Neural cell (in vitro differentiated cells): ENCODE measurements at regions not wholly inside any gene's neighbourhood (a gene's known extent, or its start where the extent isn't known, plus 50 kb on each side); places are given as distances from the start of the nearest gene placed in this dataset.

Experiments used
- H2AFZ ChIP-seq: fragments of 200-600, 300-800 bp; sonication (generic), shearing (Covaris generic); 2 replicates; pipeline ENCODE4 v1.6.0; 2014; ENCODE audit warnings: low read depth, mild to moderate bottlenecking, antibody characterized with exemption, low read length, moderate library complexity
- H3F3A ChIP-seq: fragments of 200-600 bp; shearing (Covaris generic); 2 replicates; pipeline ENCODE4 v1.6.1; 2016; ENCODE audit warnings: mild to moderate bottlenecking, moderate library complexity, mixed read lengths, antibody characterized with exemption, low read length; ENCODE audit not compliant: insufficient read depth, poor library complexity, severe bottlenecking
- H3K27ac ChIP-seq: fragments of 200-600, 300-800 bp; sonication (generic), shearing (Covaris generic); 2 replicates; pipeline ENCODE4 v1.5.1; 2014; ENCODE audit warnings: mild to moderate bottlenecking, low read length, moderate library complexity
- H3K27me3 ChIP-seq: fragments of 300-800, 200-600 bp; sonication (generic), shearing (Covaris generic); 2 replicates; pipeline ENCODE4 v1.6.0; 2014; ENCODE audit warnings: mild to moderate bottlenecking, low read depth, low read length, moderate library complexity; ENCODE audit not compliant: insufficient read depth
- H3K36me3 ChIP-seq: fragments of 300-800, 200-600 bp; sonication (generic), shearing (Covaris generic); 2 replicates; pipeline ENCODE4 v1.5.1; 2014; ENCODE audit warnings: mild to moderate bottlenecking, antibody characterized with exemption, low read length, moderate library complexity; ENCODE audit not compliant: insufficient read depth
- H3K4me2 ChIP-seq: fragments of 300-800, 200-600 bp; sonication (generic), shearing (Covaris generic); 2 replicates; pipeline ENCODE4 v1.6.0; 2014; ENCODE audit warnings: mild to moderate bottlenecking, low read length
- H3K4me3 ChIP-seq: fragments of 300-800, 200-600 bp; sonication (generic), shearing (Covaris generic); 2 replicates; pipeline ENCODE4 v1.5.1; 2014; ENCODE audit warnings: mild to moderate bottlenecking, low read length, moderate library complexity
- H3K79me2 ChIP-seq: fragments of 200-600 bp; shearing (Covaris generic); replicated peaks from 2 replicates; pipeline ENCODE4 v1.6.0; 2014; ENCODE audit warnings: mild to moderate bottlenecking, low read length, moderate library complexity; ENCODE audit not compliant: insufficient read depth
- H3K9ac ChIP-seq: fragments of 300-800, 200-600 bp; sonication (generic), shearing (Covaris generic); 2 replicates; pipeline ENCODE4 v1.6.1; 2016; ENCODE audit warnings: mild to moderate bottlenecking, low read length, mixed read lengths
- H3K9me2 ChIP-seq: fragments of 200-600 bp; shearing (Covaris generic); 2 replicates; pipeline ENCODE4 v1.6.1; 2016; ENCODE audit warnings: mild to moderate bottlenecking, low read length, mixed read lengths; ENCODE audit not compliant: insufficient read depth
- H3K9me3 ChIP-seq: fragments of 200-600, 300-800 bp; sonication (generic), shearing (Covaris generic); 2 replicates; pipeline ENCODE4 v1.6.1; 2016; ENCODE audit warnings: mild to moderate bottlenecking, mixed run types, low read length, moderate library complexity, mixed read lengths
- H4K20me1 ChIP-seq: fragments of 200-600 bp; shearing (Covaris generic); 2 replicates; pipeline ENCODE4 v1.6.1; 2016; ENCODE audit warnings: mild to moderate bottlenecking, mixed run types; ENCODE audit not compliant: insufficient read depth
- CTCF ChIP-seq: fragments of 450-650 bp; IDR thresholded peaks from 2 replicates; pipeline ENCODE4 v1.5.1; 2014; ENCODE audit warnings: antibody characterized with exemption, mild to moderate bottlenecking, moderate library complexity; ENCODE audit not compliant: poor library complexity, severe bottlenecking
- EP300 ChIP-seq: fragments of 450-650 bp; conservative IDR thresholded peaks from 2 replicates; pipeline ENCODE4 v1.6.1; 2014; ENCODE audit warnings: antibody characterized with exemption, mild to moderate bottlenecking, moderate library complexity; ENCODE audit not compliant: poor library complexity, severe bottlenecking
- EZH2 ChIP-seq: fragments of 200-600, 300-800 bp; shearing (Covaris generic), sonication (generic); IDR thresholded peaks from 2 replicates; pipeline ENCODE4 v1.6.1; 2014; ENCODE audit warnings: antibody characterized with exemption, low read length, borderline replicate concordance, mild to moderate bottlenecking; ENCODE audit not compliant: insufficient read depth, poor library complexity, severe bottlenecking
- MXI1 ChIP-seq: fragments of 450-650 bp; conservative IDR thresholded peaks from 2 replicates; pipeline ENCODE4 v1.6.1; 2014; ENCODE audit warnings: antibody characterized with exemption, mild to moderate bottlenecking; ENCODE audit not compliant: poor library complexity, severe bottlenecking
- POLR2AphosphoS5 ChIP-seq: IDR thresholded peaks from 2 replicates; pipeline ENCODE4 v1.6.1; 2012
- RAD21 ChIP-seq: fragments of 450-650 bp; conservative IDR thresholded peaks from 2 replicates; pipeline ENCODE4 v1.6.1; 2014; ENCODE audit warnings: antibody characterized with exemption, mild to moderate bottlenecking, moderate library complexity
- REST ChIP-seq: IDR thresholded peaks from 2 replicates; pipeline ENCODE4 v1.6.1; 2012; ENCODE audit warnings: borderline replicate concordance
- SMC3 ChIP-seq: fragments of 450-650 bp; conservative IDR thresholded peaks from 2 replicates; pipeline ENCODE4 v1.6.1; 2014; ENCODE audit warnings: antibody characterized with exemption, mild to moderate bottlenecking, moderate library complexity; ENCODE audit not compliant: poor library complexity
- TAF1 ChIP-seq: IDR thresholded peaks from 2 replicates; pipeline ENCODE4 v1.6.1; 2012; ENCODE audit warnings: low read depth

DNA sequence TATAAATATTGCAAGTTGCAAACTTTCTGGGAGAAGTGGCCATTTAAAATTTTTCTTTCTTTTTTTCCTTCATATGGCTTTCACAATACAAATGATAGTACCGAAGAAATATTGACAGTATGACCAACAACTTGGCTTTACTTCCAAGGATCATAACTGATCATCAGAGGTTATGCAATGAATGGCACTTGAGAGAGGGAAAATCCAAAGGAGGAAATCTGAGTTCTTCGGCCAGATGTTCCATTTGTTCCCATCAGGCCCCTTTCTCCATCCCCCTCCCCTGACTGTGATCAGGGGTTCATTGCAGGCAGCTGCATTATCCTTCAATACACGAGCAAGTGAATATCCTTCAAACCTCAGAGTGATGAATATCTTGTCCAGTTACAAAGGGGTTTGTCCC lies 130.0 kb upstream of the UST start:
- Histone ChIP-seq H3K27ac (no peak overlapping the region), H3K27me3 (no peaks in the 10 kb centered on the region), H2AFZ (no peak overlapping the region), H3K9me3 (no peaks in the 10 kb centered on the region), H4K20me1 (no peaks in the 10 kb centered on the region), H3K9me2 (no peaks in the 10 kb centered on the region), H3K36me3 (no peaks in the 10 kb centered on the region), H3K4me3 (no peak overlapping the region), H3K4me2 (no peak overlapping the region), H3F3A (no peaks in the 10 kb centered on the region), H3K79me2 (no peaks in the 10 kb centered on the region), H3K9ac (no peak overlapping the region)
- no peak for TF ChIP-seq CTCF
- no peak for TF ChIP-seq EZH2
- TF ChIP-seq REST, result no peak
- no peak for TF ChIP-seq POLR2AphosphoS5
- no peak for TF ChIP-seq RAD21
- no peak for TF ChIP-seq MXI1
- no peak for TF ChIP-seq TAF1
- TF ChIP-seq EP300, result no peak
- TF ChIP-seq SMC3, result no peak

DNA sequence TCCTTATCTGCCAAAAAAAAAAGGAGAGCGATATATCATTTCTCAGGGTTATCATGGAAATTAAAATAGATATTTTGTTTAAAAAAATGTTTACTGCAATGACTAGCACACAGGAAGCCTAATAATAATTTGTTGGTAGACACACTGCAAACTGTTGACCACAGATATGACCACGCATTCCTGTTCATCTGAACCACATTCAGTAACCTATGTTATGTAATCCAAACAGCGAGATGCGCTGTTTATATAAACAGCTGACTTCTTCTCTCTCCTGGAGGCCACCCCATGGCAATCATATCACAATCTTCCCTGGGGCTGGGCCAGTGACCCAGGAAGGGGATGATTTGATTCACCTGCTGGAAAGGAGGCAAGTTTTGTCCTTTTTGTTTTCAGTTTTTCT lies 129.3 kb upstream of the UST start:
- Histone ChIP-seq H3F3A (no peaks in the 10 kb centered on the region), H3K36me3 (no peaks in the 10 kb centered on the region), H3K9ac (no peak overlapping the region), H3K9me2 (no peaks in the 10 kb centered on the region), H3K4me3 (no peak overlapping the region), H3K79me2 (no peaks in the 10 kb centered on the region), H3K9me3 (no peaks in the 10 kb centered on the region), H3K27ac (no peak overlapping the region), H4K20me1 (no peaks in the 10 kb centered on the region), H2AFZ (no peak overlapping the region), H3K4me2 (no peak overlapping the region), H3K27me3 (no peaks in the 10 kb centered on the region)
- TF ChIP-seq POLR2AphosphoS5, result no peak
- no peak for TF ChIP-seq MXI1
- no peak for TF ChIP-seq REST
- TF ChIP-seq EZH2, result no peak
- no peak for TF ChIP-seq RAD21
- TF ChIP-seq SMC3, result no peak
- TF ChIP-seq EP300, result no peak
- TF ChIP-seq CTCF, result no peak
- TF ChIP-seq TAF1, result no peak
